IMR-90 (cell line): ENCODE measurements at regions not wholly inside any gene's neighbourhood (a gene's known extent, or its start where the extent isn't known, plus 50 kb on each side); places are given as distances from the start of the nearest gene placed in this dataset.

Experiments used
- ATAC-seq: fragments of 200-7000 bp; cut with Tn5 transposase; 2 replicates; pipeline ENCODE4 v1.9.1; 2020; ENCODE audit warnings: low read depth, mild to moderate bottlenecking, moderate library complexity
- BruUV-seq: library from RNA; stranded (reverse); fragments of 400-500 nt; replicated peaks from 2 replicates; lab custom pipeline; 2021; lab: Mats Ljungman, UMichigan
- CTCF ChIA-PET: fragments of 300-600 bp; formaldehyde crosslinking; extraction: SDS; loops from one replicate; lab custom pipeline; 2021; ENCODE audit warnings: antibody characterized with exemption; lab: Yijun Ruan, JAX
- POLR2A ChIA-PET: fragments of 300-600 bp; sonication (Branson Sonifier 250); formaldehyde crosslinking; loops from one replicate; lab custom pipeline; 2022; ENCODE audit warnings: antibody characterized with exemption; ENCODE audit not compliant: unreplicated experiment; lab: Charles Lee
- DNase-seq: peaks from one replicate; pipeline ENCODE4 v3.0.0; 2013
- H2AFZ ChIP-seq: replicated peaks from 2 replicates; pipeline ENCODE3; 2013; ENCODE audit warnings: low read length, mild to moderate bottlenecking; ENCODE audit not compliant: poor library complexity
- H2AK5ac ChIP-seq: 2 replicates; pipeline ENCODE4 v1.6.1; 2013; ENCODE audit warnings: low read depth, low read length, inconsistent platforms
- H2AK9ac ChIP-seq: replicated peaks from 2 replicates; pipeline ENCODE3; 2013; ENCODE audit warnings: mild to moderate bottlenecking, low read depth, low read length, moderate library complexity; ENCODE audit not compliant: poor library complexity
- H2BK120ac ChIP-seq: 2 replicates; pipeline ENCODE4 v1.6.1; 2013; ENCODE audit warnings: low read depth, low read length, inconsistent platforms
- H2BK15ac ChIP-seq: 3 replicates; pipeline ENCODE4 v1.6.1; 2013; ENCODE audit warnings: low read depth, low read length, inconsistent platforms
- H2BK20ac ChIP-seq: 2 replicates; pipeline ENCODE4 v1.6.1; 2013; ENCODE audit warnings: low read depth, mild to moderate bottlenecking, inconsistent platforms, low read length, moderate library complexity
- H2BK5ac ChIP-seq: 2 replicates; pipeline ENCODE4 v1.6.1; 2013; ENCODE audit warnings: mild to moderate bottlenecking, low read depth, low read length, inconsistent platforms; ENCODE audit not compliant: poor library complexity, severe bottlenecking
- H3K14ac ChIP-seq: replicated peaks from 2 replicates; pipeline ENCODE4 v1.6.1; 2013; ENCODE audit warnings: low read depth, low read length, inconsistent platforms
- H3K18ac ChIP-seq: 2 replicates; pipeline ENCODE4 v1.6.1; 2013; ENCODE audit warnings: low read depth, low read length, control low read depth
- H3K23ac ChIP-seq: 2 replicates; pipeline ENCODE4 v1.6.1; 2013; ENCODE audit warnings: low read depth, low read length, inconsistent platforms
- H3K27ac ChIP-seq: 2 replicates; pipeline ENCODE4 v1.5.1; 2013; ENCODE audit warnings: mild to moderate bottlenecking, control low read depth, low read length; ENCODE audit not compliant: insufficient read depth
- H3K27me3 ChIP-seq: 2 replicates; pipeline ENCODE4 v1.6.1; 2013; ENCODE audit warnings: low read length; ENCODE audit not compliant: control insufficient read depth, insufficient read depth
- H3K36me3 ChIP-seq: 2 replicates; pipeline ENCODE4 v1.6.1; 2013; ENCODE audit warnings: low read length, mixed read lengths; ENCODE audit not compliant: control insufficient read depth, insufficient read depth
- H3K4ac ChIP-seq: 2 replicates; pipeline ENCODE4 v1.6.1; 2013; ENCODE audit warnings: low read depth, low read length, inconsistent platforms
- H3K4me1 ChIP-seq: 2 replicates; pipeline ENCODE4 v1.6.1; 2013; ENCODE audit warnings: low read length, mixed read lengths; ENCODE audit not compliant: control insufficient read depth, insufficient read depth
- H3K4me2 ChIP-seq: 2 replicates; pipeline ENCODE4 v1.6.1; 2013; ENCODE audit warnings: low read depth, mild to moderate bottlenecking, control low read depth, low read length, moderate library complexity
- H3K4me3 ChIP-seq: 2 replicates; pipeline ENCODE4 v1.5.1; 2013; ENCODE audit warnings: low read depth, mild to moderate bottlenecking, control low read depth, low read length, moderate library complexity; ENCODE audit not compliant: insufficient read depth
- H3K56ac ChIP-seq: 2 replicates; pipeline ENCODE4 v1.6.1; 2013; ENCODE audit warnings: low read length, inconsistent platforms; ENCODE audit not compliant: insufficient read depth; ENCODE audit errors: extremely low read depth
- H3K79me1 ChIP-seq, 2 experiments: 2 replicates each; pipeline ENCODE4 v1.6.1; 2013; ENCODE audit warnings: low read length in 2 of 2, inconsistent platforms in 1 of 2, low read depth in 1 of 2
- H3K9ac ChIP-seq: 2 replicates; pipeline ENCODE4 v1.6.1; 2013; ENCODE audit warnings: low read depth, low read length, control low read depth
- H3K9me1 ChIP-seq: 2 replicates; pipeline ENCODE4 v1.6.1; 2013; ENCODE audit warnings: low read length, inconsistent platforms; ENCODE audit not compliant: insufficient read depth
- H3K9me3 ChIP-seq: 2 replicates; pipeline ENCODE4 v1.6.1; 2013; ENCODE audit warnings: low read length; ENCODE audit not compliant: control insufficient read depth, insufficient read depth
- H4K20me1 ChIP-seq: 2 replicates; pipeline ENCODE4 v1.6.1; 2013; ENCODE audit warnings: low read length, inconsistent platforms; ENCODE audit not compliant: insufficient read depth
- H4K5ac ChIP-seq: 2 replicates; pipeline ENCODE4 v1.6.1; 2013; ENCODE audit warnings: mild to moderate bottlenecking, low read depth, low read length, control low read depth
- H4K8ac ChIP-seq, 2 experiments: 2 replicates each; pipeline ENCODE4 v1.6.1; 2013; ENCODE audit warnings: low read depth in 2 of 2, low read length in 2 of 2, control low read depth in 1 of 2, inconsistent platforms in 1 of 2
- H4K91ac ChIP-seq: 2 replicates; pipeline ENCODE4 v1.6.1; 2013; ENCODE audit warnings: low read depth, low read length, inconsistent platforms; ENCODE audit not compliant: insufficient read depth
- BHLHE40 ChIP-seq: fragments of 150-350 bp; IDR thresholded peaks from 2 replicates; pipeline ENCODE4 v1.6.1; 2016; ENCODE audit warnings: mild to moderate bottlenecking, low read depth, low read length
- MXI1 ChIP-seq: IDR thresholded peaks from 2 replicates; pipeline ENCODE4 v1.6.1; 2012; ENCODE audit warnings: low read depth, mild to moderate bottlenecking, low read length, moderate library complexity, borderline replicate concordance
- RCOR1 ChIP-seq: IDR thresholded peaks from 2 replicates; pipeline ENCODE4 v1.6.1; 2012; ENCODE audit warnings: mild to moderate bottlenecking, low read length, improper control_type of control experiment; ENCODE audit not compliant: insufficient replicate concordance
- SMC3 ChIP-seq: fragments of 150-350 bp; IDR thresholded peaks from 2 replicates; pipeline ENCODE4 v1.6.1; 2016; ENCODE audit warnings: low read depth, mild to moderate bottlenecking, antibody characterized with exemption, low read length, moderate library complexity
- WGBS, 2 experiments: methylation state at CpG; one replicate each; pipeline versions ENCODE4 v1.1.5 to v1.1.7; 2013; ENCODE audit warnings: missing lambda C conversion rate in 2 of 2; ENCODE audit not compliant: insufficient read length in 1 of 2; ENCODE audit errors: extremely low coverage in 2 of 2; 5-methylcytosine and 5-hydroxymethylcytosine counted together
- dilution Hi-C: fragments of 300-500 bp; cut with HindIII; formaldehyde crosslinking; loops from one replicate; pipeline ENCODE4 v1.14.3; 2018; ENCODE audit warnings: low sequenced_read_pairs; ENCODE audit not compliant: unreplicated experiment
- in situ Hi-C: fragments of 300-500 bp; cut with MboI; formaldehyde crosslinking; loops from 3 replicates; pipeline ENCODE4 v1.14.3; 2019; ENCODE audit warnings: low sequenced_read_pairs, inconsistent platforms, mixed read lengths
- intact Hi-C: fragments of 100-400 bp; cut with micrococcal nuclease; formaldehyde crosslinking; loops from 2 replicates; pipeline ENCODE4 v1.10.0; 2022
- TF ChIP-seq, protein P1 (sequence below): conservative IDR thresholded peaks from 2 replicates; pipeline ENCODE4 v1.5.1; 2012; ENCODE audit warnings: mild to moderate bottlenecking, low read depth, low read length, improper control_type of control experiment

DNA sequence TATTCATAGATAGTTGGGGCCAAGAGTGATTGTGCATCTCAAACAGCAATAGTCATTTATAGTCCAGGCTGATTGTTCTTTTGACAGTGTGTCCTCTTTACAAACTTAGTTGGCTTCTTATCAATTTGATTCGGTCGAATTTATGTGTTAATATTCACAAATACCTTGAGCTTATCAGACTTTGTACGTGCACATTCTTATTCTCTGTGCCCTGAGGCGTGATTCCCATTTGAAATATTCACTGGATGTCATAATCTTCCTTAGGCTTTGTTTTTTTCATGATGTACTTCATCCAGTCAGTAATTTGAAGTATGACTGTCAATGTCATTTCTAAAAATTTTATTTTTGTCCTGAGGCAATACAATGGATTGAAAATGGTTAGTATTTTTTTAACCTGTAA lies 263.5 kb upstream of the PCDH7 start:
- Histone ChIP-seq H3K9me1 (no peaks in the 10 kb centered on the region), H3K4me3 (no peak overlapping the region), H4K8ac (no peak overlapping the region), H4K20me1 (no peaks in the 10 kb centered on the region), H3K27me3 (no peaks in the 10 kb centered on the region), H4K91ac (no peak overlapping the region), H2AK5ac (no peak overlapping the region), H3K9me3 (no peaks in the 10 kb centered on the region), H3K14ac (no peak overlapping the region), H3K4me2 (no peak overlapping the region), H3K56ac (no peak overlapping the region), H3K9ac (no peak overlapping the region), H3K18ac (no peak overlapping the region), H3K4ac (no peak overlapping the region), H3K27ac (no peak overlapping the region), H2BK20ac (no peak overlapping the region), H2AK9ac (no peak overlapping the region), H3K36me3 (no peaks in the 10 kb centered on the region), H2BK120ac (no peak overlapping the region), H4K5ac (no peak overlapping the region), H3K79me1 (no peaks in the 10 kb centered on the region), H3K4me1 (no peaks in the 10 kb centered on the region), H2BK15ac (no peak overlapping the region), H2BK5ac (no peak overlapping the region), H3K23ac (no peak overlapping the region), H2AFZ (no peak overlapping the region)
- intact Hi-C loops (no loop called here), in situ Hi-C loops (no loop called here), dilution Hi-C loops (no loop called here)
- WGBS, 2 experiments, result no CpG with 5 or more reads among the region's 4 CpGs
- POLR2A ChIA-PET, result no interaction called here
- DNase-seq (no peak), ATAC-seq (no peak)
- TF ChIP-seq SMC3, result no peak
- TF ChIP-seq, protein P1, sequence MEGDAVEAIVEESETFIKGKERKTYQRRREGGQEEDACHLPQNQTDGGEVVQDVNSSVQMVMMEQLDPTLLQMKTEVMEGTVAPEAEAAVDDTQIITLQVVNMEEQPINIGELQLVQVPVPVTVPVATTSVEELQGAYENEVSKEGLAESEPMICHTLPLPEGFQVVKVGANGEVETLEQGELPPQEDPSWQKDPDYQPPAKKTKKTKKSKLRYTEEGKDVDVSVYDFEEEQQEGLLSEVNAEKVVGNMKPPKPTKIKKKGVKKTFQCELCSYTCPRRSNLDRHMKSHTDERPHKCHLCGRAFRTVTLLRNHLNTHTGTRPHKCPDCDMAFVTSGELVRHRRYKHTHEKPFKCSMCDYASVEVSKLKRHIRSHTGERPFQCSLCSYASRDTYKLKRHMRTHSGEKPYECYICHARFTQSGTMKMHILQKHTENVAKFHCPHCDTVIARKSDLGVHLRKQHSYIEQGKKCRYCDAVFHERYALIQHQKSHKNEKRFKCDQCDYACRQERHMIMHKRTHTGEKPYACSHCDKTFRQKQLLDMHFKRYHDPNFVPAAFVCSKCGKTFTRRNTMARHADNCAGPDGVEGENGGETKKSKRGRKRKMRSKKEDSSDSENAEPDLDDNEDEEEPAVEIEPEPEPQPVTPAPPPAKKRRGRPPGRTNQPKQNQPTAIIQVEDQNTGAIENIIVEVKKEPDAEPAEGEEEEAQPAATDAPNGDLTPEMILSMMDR, result no peak
- TF ChIP-seq MXI1, result no peak
- TF ChIP-seq BHLHE40, result no peak
- no peak for TF ChIP-seq RCOR1
- CTCF ChIA-PET, result no interaction called here
- BruUV-seq, result no TSS peak
